ENCODE measurements at regions not wholly inside any gene's neighbourhood (a gene's known extent, or its start where the extent isn't known, plus 50 kb on each side); places are given as distances from the start of the nearest gene placed in this dataset.
"Not testable (repeated sequence)": the region's sequence is repeated elsewhere in the genome, so short reads cannot be mapped to it uniquely, and the experiment has no call there.

- DNase-seq (ENCODE audit: low read depth) = peak; percentile 96
Observed at GRCh38 chr2:144659731-144660275, 139.9 kb upstream of the ZEB2 start.

DNA sequence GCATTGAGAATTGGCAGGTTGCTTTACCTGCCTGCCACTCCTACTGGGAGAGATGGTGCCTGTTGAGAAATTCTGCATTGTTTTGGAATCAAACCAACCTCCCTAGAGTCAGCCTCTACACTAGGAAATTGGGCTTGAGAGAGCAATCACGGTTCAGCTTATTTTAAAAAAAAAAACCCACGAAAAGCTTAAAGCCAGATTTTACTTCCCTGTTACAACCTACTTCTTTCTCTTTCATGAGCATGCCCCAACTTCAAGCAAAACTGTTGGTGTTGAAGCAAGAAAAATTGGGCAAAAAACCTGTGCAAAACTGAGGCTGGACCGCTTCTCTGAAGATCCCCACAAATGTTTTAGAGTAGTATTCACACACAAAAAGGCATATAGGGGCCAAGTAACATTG is 134.6 kb upstream of the ZEB2 start:
- DNase-seq (ENCODE audit: low read depth) = no peak

DNA sequence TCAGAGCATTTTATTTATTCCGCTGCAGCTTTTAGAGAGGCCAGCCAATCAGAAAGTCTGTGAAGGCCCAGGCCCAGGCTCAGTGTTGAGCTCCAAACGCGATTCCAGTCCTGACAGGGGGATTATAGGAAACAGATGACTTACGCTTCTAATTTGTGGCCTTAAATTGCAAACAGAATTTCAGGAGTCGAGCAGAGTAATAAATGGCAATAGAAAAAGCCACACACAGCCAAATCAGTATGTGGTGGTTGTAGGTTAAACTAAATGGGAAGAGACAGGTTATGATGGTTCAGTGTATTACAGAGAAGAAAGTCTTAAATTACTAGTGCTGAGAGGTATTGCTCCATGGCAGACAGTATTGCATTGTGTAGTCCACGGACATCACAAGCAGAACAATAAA is 131.0 kb upstream of the ZEB2 start:
- no peak for DNase-seq (ENCODE audit: low read depth)

DNA sequence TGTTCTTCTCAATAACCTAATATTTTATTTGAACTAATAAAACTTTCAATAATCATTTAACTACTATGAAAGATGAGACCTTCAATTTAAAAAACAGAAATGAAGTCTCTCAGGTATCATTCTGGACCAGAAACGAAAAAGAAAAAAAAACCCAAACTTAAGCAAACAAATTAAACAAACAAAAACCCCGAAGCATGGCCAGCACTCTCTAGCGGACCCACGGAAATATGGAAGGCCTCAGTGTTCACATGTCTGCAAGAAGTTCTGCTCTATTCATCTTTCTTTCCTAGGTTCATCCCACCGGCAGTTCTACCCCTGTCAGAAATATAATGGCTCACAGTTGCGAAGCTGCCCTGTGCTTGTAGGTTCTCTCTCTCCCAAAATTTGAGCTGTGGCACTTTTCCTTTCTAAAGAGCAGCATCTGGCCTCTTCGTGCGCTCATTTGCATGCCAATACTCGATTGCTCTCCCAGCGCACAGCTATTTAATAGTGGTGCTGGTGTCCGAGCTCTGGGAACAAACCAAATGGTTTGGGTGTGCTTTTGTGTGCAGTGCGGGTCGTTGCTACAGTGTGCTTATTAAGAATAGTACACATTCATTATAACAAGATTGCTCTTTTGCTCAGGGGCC is 129.0 kb upstream of the ZEB2 start:
- no peak for DNase-seq (ENCODE audit: low read depth)

DNA sequence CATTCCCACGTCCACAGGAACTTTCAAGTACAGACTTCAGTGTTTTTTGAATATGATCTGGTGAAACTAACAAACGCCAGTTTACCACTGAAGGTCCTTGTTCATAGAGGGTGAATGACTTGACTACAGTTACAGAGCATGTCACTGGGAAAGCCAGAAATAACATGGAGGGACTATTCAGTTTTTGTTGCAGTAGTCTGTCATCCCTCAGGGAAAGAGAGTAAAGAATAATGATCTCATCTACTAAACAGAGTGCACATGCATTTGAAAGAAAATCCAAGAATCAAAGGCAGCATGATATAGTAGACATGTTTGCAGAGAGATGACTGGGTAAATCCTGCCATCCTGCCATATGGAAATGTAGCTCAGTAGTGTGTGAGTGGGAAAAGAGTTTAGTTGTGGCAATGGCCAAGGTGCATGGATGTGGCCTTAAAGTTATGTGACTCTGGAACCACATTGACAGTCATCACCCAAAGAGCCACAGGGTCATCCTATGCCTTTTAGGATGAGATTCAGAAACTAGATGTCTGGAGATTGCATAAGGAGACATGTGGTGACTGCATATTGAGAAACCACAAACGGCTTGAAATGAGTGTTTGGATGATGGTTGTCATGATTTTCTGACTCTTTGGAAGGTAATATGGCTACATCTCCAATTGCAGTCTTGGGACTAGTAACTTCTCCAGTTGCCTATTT is 125.3 kb upstream of the ZEB2 start:
- DNase-seq (ENCODE audit: low read depth) = no peak

GRCh38 chr2:144644549-144644948 is 124.6 kb upstream of the ZEB2 start:
- no peak for DNase-seq (ENCODE audit: low read depth)

- DNase-seq (ENCODE audit: low read depth) = no peak
Observed at GRCh38 chr2:144643537-144644336, 123.8 kb upstream of the ZEB2 start.

GRCh38 chr2:144642856-144643255 is 122.9 kb upstream of the ZEB2 start:
- DNase-seq (ENCODE audit: low read depth) = no peak

DNA sequence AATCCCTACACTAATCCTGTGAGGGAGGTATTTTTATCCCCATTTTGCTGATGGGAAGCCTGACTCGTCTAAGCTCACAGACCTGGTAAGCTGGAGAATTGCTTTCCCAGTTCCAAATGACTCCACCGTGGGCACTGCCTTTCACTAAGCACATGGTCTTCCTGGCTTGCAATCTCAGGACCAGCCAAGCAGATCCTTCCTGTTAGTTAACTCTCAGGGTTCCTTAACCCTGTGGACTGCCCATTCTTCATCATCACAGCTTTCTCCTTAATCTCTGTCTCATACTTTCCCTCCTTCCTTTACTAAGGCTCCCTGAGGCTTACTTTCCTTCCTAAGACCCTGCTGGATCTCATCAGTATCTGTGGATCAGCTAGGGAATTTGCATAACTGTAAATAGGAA is 122.2 kb upstream of the ZEB2 start:
- no peak for DNase-seq (ENCODE audit: low read depth)

- DNase-seq (ENCODE audit: low read depth) = not testable (repeated sequence)
Observed at GRCh38 chr2:144638250-144638649, 118.3 kb upstream of the ZEB2 start.

- DNase-seq (ENCODE audit: low read depth) = not testable (repeated sequence)
Observed at GRCh38 chr2:144636860-144637259, 116.9 kb upstream of the ZEB2 start.

DNA sequence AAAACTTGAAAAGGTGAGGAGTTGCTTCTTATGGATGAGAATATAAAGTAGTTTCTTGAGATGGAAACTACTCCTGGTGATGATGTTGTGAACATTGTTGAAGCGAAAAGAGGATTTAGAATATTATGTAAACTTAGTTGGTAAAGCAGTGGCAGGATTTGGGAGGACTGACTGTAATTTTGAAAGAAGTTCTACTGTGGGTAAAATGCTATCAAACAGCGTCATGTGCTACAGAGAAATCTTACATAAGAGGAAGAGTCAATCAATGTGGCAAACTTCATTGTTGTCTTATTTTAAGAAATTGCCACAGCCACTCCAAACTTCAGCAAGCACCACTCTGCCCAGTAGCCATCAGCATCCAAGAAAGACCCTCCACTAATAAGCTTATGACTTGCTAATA is 112.9 kb upstream of the ZEB2 start:
- DNase-seq (ENCODE audit: low read depth) = no peak

GRCh38 chr2:144631636-144632035 is 111.7 kb upstream of the ZEB2 start:
- no peak for DNase-seq (ENCODE audit: low read depth)

DNA sequence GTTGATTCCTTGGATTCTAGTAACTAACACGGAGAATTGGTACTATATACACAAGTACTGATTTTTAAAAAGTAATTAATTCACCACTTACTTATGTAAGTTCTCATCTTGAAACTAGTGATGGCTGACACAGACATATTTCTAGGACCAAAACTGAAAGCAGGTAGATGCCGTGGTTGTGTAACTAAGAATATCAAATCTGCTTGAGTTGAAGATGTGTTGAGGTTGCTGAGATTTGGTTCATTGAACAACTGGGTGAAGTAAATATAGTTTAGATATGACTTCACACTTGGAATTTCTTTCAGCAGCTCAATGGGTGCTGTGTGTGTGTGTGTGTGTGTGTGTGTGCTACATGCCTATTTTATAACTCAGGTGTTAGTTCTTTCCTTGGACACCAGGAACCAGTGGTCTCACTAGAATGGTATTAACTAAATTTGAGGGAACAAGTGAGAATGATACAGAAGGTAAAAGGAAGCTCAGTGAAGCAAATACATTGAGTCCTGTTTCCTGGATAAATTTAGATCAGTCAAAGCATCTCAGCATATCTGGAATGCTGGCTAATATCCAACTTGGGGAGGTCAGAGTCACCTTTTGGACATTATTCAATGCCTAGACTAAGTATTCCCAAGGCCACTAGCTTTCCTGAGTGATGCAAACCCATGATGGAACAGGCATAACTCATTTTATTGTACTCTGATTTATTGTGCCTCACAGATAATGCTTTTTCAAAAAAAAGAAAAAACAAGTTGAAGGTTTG is 110.7 kb upstream of the ZEB2 start:
- no peak for DNase-seq (ENCODE audit: low read depth)

- no peak for DNase-seq (ENCODE audit: low read depth)
Observed at GRCh38 chr2:144629935-144630334, 110.0 kb upstream of the ZEB2 start.

GRCh38 chr2:144628566-144628965 is 108.6 kb upstream of the ZEB2 start:
- no peak for DNase-seq (ENCODE audit: low read depth)

DNA sequence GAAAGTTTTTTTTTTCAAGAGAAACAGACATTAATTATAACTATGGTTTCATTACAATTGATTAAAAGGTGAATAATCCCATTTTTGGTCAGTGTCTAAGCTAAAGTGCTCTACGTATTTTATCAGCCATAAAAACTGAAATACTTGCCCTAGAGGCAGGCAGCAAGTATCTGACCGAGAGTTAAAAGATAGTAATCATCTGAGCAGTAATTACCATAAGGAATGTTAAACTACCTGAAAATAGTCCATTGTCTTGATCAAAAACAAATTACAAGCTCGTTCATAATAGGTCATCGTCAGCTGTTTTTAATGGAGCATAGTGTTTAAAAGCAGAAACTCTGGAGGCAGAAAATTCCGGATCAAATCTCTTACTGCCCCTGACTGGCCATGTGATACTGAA is 105.7 kb upstream of the ZEB2 start:
- no peak for DNase-seq (ENCODE audit: low read depth)

- no peak for DNase-seq (ENCODE audit: low read depth)
Observed at GRCh38 chr2:144625226-144625625, 105.3 kb upstream of the ZEB2 start.

DNA sequence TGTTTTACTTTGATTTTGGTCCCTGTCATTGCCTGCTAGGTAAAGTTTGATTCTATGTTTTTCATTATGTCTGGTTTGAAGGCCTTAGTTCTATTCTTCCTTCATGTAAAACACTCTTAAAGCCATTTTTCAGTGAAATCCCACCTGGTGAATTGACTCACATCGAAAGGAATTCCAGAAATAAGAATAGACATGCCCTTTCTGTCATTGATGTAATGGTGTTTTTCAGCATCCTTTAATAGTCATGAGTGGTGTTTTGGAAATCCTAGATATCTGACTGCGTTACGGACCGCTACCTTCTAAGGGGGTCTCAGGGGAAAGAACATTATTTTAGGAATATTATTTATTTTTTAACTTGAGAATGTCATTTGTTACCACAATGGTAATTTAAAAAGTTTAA is 104.5 kb upstream of the ZEB2 start:
- no peak for DNase-seq (ENCODE audit: low read depth)

GRCh38 chr2:144622373-144622772 is 102.5 kb upstream of the ZEB2 start:
- not testable (repeated sequence) for DNase-seq (ENCODE audit: low read depth)

DNA sequence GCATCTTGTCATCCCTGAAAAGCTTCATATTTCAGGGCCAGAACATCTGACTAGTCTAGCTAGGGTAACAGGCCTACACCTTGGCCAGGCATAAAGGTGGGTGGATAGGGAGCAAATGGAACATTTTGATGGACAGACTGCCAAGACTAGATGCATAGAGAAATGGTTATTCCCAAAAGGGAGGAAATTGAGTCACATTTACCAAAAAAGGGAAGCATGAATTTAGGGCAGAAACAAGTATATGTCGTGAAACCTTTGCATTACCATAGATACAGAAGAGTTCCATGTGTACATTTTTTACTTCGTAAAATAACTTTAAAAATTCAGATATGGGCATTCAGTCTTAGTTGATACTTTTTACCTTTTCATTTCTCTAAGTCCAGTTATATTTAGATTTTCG is 101.3 kb upstream of the ZEB2 start:
- DNase-seq (ENCODE audit: low read depth) = no peak

GRCh38 chr2:144619760-144620159 is 99.8 kb upstream of the ZEB2 start:
- no peak for DNase-seq (ENCODE audit: low read depth)

Measured in non-pigmented ciliary epithelial cell (primary cell).